ENCODE measurements at regions not wholly inside any gene's neighbourhood (a gene's known extent, or its start where the extent isn't known, plus 50 kb on each side); places are given as distances from the start of the nearest gene placed in this dataset.
"Not testable (repeated sequence)": the region's sequence is repeated elsewhere in the genome, so short reads cannot be mapped to it uniquely, and the experiment has no call there.

DNA sequence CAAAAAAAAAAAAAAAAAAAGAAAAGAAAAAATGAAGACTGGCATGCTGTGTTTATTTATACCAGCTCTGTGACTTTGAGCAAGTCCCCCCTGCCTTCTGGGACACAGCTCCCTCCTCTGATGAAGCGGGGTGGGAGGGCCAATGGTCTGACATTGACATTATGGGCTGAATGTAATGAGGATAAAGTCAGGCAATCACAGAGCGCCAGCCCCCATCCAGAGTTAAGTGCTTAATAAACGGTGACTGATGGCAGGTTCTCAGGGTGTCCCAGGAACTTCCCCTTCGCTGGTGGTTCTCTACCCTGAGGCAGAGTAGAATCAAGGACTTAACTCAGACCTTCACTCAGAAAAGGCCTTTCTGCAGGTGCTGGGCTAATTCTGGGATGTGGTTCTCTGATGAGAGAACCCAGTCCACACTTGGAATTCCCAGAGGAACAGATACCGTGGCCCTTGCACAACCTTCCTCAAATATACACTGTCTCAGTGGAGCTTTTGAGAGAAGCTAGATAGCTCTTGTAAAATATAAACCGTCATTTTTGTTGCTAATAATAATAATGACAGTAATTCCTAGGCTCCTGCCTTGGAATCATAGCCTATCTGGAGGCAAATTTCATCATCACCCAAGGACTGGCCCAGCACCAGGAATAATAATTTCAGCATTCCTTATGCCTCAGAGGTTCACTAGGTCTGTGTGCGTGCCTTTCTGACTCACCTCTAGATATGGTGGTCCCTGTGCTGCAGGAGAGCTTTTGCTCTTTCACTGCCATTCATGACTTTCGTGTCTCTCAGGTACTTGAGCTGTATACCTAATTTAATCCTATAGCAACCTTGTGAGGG lies 115.8 kb downstream of the RPLP1 start:
- Histone ChIP-seq H3F3A (ENCODE audit: control insufficient read depth, insufficient read depth) (no peaks in the 10 kb centered on the region), H3K4me1 (ENCODE audit: control insufficient read depth, low read length) (no peaks in the 10 kb centered on the region), H3K27ac (ENCODE audit: low read depth, low read length) (no peak overlapping the region), H3K79me2 (ENCODE audit: control insufficient read depth, low read length) (no peaks in the 10 kb centered on the region), H3K36me3 (ENCODE audit: control insufficient read depth, low read length) (no peaks in the 10 kb centered on the region), H3K27me3 (ENCODE audit: control insufficient read depth, low read length) (peaks cover 13% of the 10 kb centered on the region), H3K9me2 (replicated peaks; ENCODE audit: control insufficient read depth, low read length) (no peaks in the 10 kb centered on the region), H3K4me2 (ENCODE audit: low read length) (no peak overlapping the region), H3K9me3 (ENCODE audit: control insufficient read depth, insufficient read depth, low read length) (no peaks in the 10 kb centered on the region), H3K4me3 (ENCODE audit: low read length) (no peak overlapping the region), H4K20me1 (ENCODE audit: control insufficient read depth, insufficient read depth, low read depth, low read length) (no peaks in the 10 kb centered on the region)
- no peak for TF ChIP-seq EZH2phosphoT487 (IDR thresholded peaks at IDR 0.05; ENCODE audit: borderline replicate concordance, low read length)

- H3K27me3 ChIP-seq (ENCODE audit: control insufficient read depth, low read length): peaks cover 22% of the 10 kb centered on the region
- H3K4me2 ChIP-seq (ENCODE audit: low read length): no peak overlapping the region
- no peaks in the 10 kb centered on the region for H3K4me1 ChIP-seq (ENCODE audit: control insufficient read depth, low read length)
- TF ChIP-seq, protein P1, sequence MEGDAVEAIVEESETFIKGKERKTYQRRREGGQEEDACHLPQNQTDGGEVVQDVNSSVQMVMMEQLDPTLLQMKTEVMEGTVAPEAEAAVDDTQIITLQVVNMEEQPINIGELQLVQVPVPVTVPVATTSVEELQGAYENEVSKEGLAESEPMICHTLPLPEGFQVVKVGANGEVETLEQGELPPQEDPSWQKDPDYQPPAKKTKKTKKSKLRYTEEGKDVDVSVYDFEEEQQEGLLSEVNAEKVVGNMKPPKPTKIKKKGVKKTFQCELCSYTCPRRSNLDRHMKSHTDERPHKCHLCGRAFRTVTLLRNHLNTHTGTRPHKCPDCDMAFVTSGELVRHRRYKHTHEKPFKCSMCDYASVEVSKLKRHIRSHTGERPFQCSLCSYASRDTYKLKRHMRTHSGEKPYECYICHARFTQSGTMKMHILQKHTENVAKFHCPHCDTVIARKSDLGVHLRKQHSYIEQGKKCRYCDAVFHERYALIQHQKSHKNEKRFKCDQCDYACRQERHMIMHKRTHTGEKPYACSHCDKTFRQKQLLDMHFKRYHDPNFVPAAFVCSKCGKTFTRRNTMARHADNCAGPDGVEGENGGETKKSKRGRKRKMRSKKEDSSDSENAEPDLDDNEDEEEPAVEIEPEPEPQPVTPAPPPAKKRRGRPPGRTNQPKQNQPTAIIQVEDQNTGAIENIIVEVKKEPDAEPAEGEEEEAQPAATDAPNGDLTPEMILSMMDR (IDR thresholded peaks at IDR 0.05; ENCODE audit: low read depth, low read length, poor library complexity, severe bottlenecking): no peak
- no peak for TF ChIP-seq EZH2phosphoT487 (IDR thresholded peaks at IDR 0.05; ENCODE audit: borderline replicate concordance, low read length)
- no peak overlapping the region for H3K27ac ChIP-seq (ENCODE audit: low read depth, low read length)
- no peaks in the 10 kb centered on the region for H4K20me1 ChIP-seq (ENCODE audit: control insufficient read depth, insufficient read depth, low read depth, low read length)
- no peaks in the 10 kb centered on the region for H3K36me3 ChIP-seq (ENCODE audit: control insufficient read depth, low read length)
- no peaks in the 10 kb centered on the region for H3F3A ChIP-seq (ENCODE audit: control insufficient read depth, insufficient read depth)
- no peaks in the 10 kb centered on the region for H3K79me2 ChIP-seq (ENCODE audit: control insufficient read depth, low read length)
- H3K9me2 ChIP-seq (replicated peaks; ENCODE audit: control insufficient read depth, low read length): no peaks in the 10 kb centered on the region
- no peak overlapping the region for H3K4me3 ChIP-seq (ENCODE audit: low read length)
- H3K9me3 ChIP-seq (ENCODE audit: control insufficient read depth, insufficient read depth, low read length): no peaks in the 10 kb centered on the region
Measured at GRCh38 chr15:69570454-69570853, 117.8 kb downstream of the RPLP1 start.

DNA sequence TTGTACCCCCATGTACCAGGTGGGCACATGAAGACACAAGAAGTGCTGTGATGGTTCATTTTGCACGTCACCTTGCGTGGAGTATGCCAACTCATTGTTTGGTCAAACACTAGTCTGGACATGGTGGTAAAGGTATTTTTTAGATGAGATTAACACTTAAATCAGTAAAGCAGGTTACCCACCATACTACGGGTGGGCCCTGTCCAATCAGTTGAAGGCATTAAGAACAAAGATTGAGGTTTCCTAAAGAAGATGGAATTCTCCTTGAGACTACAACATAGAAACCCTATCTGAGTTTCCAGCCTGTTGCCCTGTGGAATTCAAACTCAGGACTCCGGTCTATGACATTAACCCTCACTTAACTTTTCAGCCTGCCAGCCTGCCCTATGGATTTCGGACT lies 118.4 kb downstream of the RPLP1 start:
- peaks cover 22% of the 10 kb centered on the region for H3K27me3 ChIP-seq (ENCODE audit: control insufficient read depth, low read length)

DNA sequence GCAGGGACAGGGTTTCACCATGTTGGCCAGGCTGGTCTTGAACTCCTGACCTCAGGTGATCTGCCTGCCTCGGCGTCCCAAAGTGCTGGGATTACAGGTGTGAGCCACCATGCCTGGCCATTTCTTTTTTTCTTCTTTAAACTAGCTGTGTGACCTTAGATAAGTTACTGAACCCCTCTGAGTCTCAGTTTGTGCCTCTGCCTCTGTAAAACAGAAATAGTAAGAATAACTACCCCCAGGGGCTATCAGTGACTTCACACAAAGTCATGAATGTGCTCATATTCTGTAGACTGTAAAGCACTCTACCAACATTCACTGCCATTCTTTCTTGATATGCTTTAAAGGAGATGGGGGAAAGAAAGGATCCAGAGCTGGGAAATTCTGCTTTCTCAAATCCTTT lies 120.7 kb downstream of the RPLP1 start:
- H3K27me3 ChIP-seq (ENCODE audit: control insufficient read depth, low read length): peaks cover 25% of the 10 kb centered on the region
- H3K9me3 ChIP-seq (ENCODE audit: control insufficient read depth, insufficient read depth, low read length); H3K27ac ChIP-seq (ENCODE audit: low read depth, low read length); H4K20me1 ChIP-seq (ENCODE audit: control insufficient read depth, insufficient read depth, low read depth, low read length); H3K4me1 ChIP-seq (ENCODE audit: control insufficient read depth, low read length); H3K4me3 ChIP-seq (ENCODE audit: low read length); H3F3A ChIP-seq (ENCODE audit: control insufficient read depth, insufficient read depth); H3K4me2 ChIP-seq (ENCODE audit: low read length); H3K79me2 ChIP-seq (ENCODE audit: control insufficient read depth, low read length); H3K36me3 ChIP-seq (ENCODE audit: control insufficient read depth, low read length); H3K9me2 ChIP-seq (replicated peaks; ENCODE audit: control insufficient read depth, low read length): not testable (repeated sequence)

More for the DNA sequence above, 118.4 kb downstream of the RPLP1 start:
- Histone ChIP-seq H3K79me2 (ENCODE audit: control insufficient read depth, low read length) (no peaks in the 10 kb centered on the region), H3K4me1 (ENCODE audit: control insufficient read depth, low read length) (no peaks in the 10 kb centered on the region), H3K9me3 (ENCODE audit: control insufficient read depth, insufficient read depth, low read length) (no peaks in the 10 kb centered on the region), H3K4me3 (ENCODE audit: low read length) (no peak overlapping the region), H3K27ac (ENCODE audit: low read depth, low read length) (no peak overlapping the region), H3F3A (ENCODE audit: control insufficient read depth, insufficient read depth) (no peaks in the 10 kb centered on the region), H4K20me1 (ENCODE audit: control insufficient read depth, insufficient read depth, low read depth, low read length) (no peaks in the 10 kb centered on the region), H3K4me2 (ENCODE audit: low read length) (no peak overlapping the region), H3K36me3 (ENCODE audit: control insufficient read depth, low read length) (no peaks in the 10 kb centered on the region), H3K9me2 (replicated peaks; ENCODE audit: control insufficient read depth, low read length) (no peaks in the 10 kb centered on the region)
- TF ChIP-seq, protein P1 (IDR thresholded peaks at IDR 0.05; ENCODE audit: low read depth, low read length, poor library complexity, severe bottlenecking): no peak
- no peak for TF ChIP-seq EZH2phosphoT487 (IDR thresholded peaks at IDR 0.05; ENCODE audit: borderline replicate concordance, low read length)

Measured in DOHH2 (cell line).